Activated naive CD8-positive, alpha-beta T cell treated with anti-CD3 and anti-CD28 coated beads, Interleukin-2, amount 50 U/mL, for 24 hours (primary cell): ENCODE measurements at regions not wholly inside any gene's neighbourhood (a gene's known extent, or its start where the extent isn't known, plus 50 kb on each side); places are given as distances from the start of the nearest gene placed in this dataset.

Source experiments
- ATAC-seq: fragments of 150-1000 bp; cut with Tn5 transposase; one replicate; pipeline ENCODE4 v1.10.0; 2021
- DNase-seq: peaks from one replicate; pipeline ENCODE4 v3.0.0; 2021
- H3K27ac Mint-ChIP-seq: one replicate; pipeline ENCODE4 v1.8.0; 2021; ENCODE audit warnings: mild to moderate bottlenecking, mixed read lengths
- H3K27me3 Mint-ChIP-seq: one replicate; pipeline ENCODE4 v1.8.0; 2021; ENCODE audit warnings: mixed read lengths
- H3K36me3 Mint-ChIP-seq: one replicate; pipeline ENCODE4 v1.8.0; 2021; ENCODE audit warnings: low read depth, mixed read lengths
- H3K4me1 Mint-ChIP-seq: one replicate; pipeline ENCODE4 v1.8.0; 2021; ENCODE audit warnings: mixed read lengths
- H3K4me3 Mint-ChIP-seq: one replicate; pipeline ENCODE4 v1.8.0; 2021; ENCODE audit warnings: mild to moderate bottlenecking, moderate library complexity, mixed read lengths
- H3K9me3 Mint-ChIP-seq: one replicate; pipeline ENCODE4 v1.8.0; 2021; ENCODE audit warnings: mixed read lengths

DNA sequence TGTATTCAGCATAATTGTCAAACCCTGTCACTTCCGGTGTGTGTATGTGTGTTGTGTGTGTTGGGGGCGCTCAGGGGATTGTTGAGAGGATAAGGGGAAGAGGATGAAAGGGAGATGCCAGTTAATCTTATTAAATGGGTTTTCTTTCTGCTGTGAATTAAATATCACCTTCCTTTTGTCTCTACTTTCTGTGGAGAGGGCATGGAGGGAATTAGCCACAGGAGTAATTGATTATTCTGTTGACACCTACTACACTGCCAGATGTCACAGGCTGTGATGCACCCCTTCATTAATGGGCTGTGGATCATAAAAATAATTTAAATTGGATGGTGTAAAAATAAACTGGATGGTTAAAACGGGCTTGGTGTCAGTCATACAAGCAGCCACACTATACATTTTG is 311.9 kb downstream of the MDFIC start:
- Mint-ChIP-seq H3K27me3 (peaks cover 2% of the 10 kb centered on the region), H3K36me3 (no peaks in the 10 kb centered on the region), H3K4me1 (peaks cover 22% of the 10 kb centered on the region), H3K9me3 (peaks cover 9% of the 10 kb centered on the region), H3K4me3 (no peak overlapping the region), H3K27ac (no peak overlapping the region)
- ATAC-seq: no peak
- no peak for DNase-seq

DNA sequence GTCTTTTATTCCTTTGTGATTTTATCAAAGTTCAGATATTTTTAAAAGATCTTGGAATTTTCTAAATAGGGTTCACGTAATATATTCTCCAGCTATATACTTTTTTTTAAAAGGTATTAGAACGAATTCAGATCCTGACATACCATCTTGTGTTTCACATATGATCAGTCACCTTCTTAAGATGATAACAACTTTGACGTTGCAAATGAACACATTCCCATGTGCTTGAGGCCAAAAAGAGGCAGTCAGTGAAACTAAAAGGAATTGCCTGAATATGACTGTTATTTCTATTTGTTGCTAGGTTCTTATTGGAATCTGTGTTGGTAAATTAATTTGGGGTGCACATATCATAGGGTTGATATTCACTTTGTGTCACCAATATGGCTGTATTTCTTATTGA is 310.1 kb downstream of the MDFIC start:
- no peaks in the 10 kb centered on the region for H3K36me3 Mint-ChIP-seq
- no peak overlapping the region for H3K27ac Mint-ChIP-seq
- no peak for ATAC-seq
- H3K4me1 Mint-ChIP-seq: peaks cover 23% of the 10 kb centered on the region
- no peak overlapping the region for H3K4me3 Mint-ChIP-seq
- H3K9me3 Mint-ChIP-seq: peaks cover 9% of the 10 kb centered on the region
- H3K27me3 Mint-ChIP-seq: peaks cover 2% of the 10 kb centered on the region
- no peak for DNase-seq

DNA sequence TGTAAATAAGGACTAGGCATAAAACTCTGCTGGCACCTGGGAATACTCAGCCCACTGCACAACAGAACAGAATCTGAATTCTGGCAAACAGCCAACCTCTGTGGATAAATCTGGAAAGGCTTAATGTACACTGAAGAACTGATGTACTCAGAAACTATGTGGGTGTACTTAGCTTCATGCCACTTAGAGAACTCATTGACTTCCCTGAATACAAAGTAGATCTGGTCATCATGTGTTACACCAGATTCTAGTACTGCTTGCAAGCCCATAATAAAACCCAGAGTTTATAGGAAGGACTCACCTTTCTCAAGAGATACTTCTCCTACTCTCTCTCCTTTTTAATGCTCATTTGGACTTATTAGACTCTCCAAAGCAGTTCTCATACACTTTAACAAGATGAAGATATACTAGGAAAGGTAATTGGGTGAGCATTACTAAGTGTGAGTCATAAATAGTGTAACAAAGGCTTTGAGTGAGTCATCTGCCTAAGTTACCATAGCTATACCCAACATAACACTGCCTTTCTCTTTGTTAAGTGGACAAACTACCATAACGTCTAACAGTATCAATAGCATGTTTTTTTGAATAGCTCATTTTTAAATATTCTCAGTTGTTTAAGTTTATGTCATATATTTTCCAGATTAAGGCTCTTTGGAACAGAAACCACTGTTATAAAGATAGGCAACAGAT is 309.1 kb downstream of the MDFIC start:
- peaks cover 9% of the 10 kb centered on the region for H3K9me3 Mint-ChIP-seq
- ATAC-seq: peak; percentile 97
- no peak overlapping the region for H3K4me3 Mint-ChIP-seq
- peaks cover 2% of the 10 kb centered on the region for H3K27me3 Mint-ChIP-seq
- no peak for DNase-seq
- H3K36me3 Mint-ChIP-seq: no peaks in the 10 kb centered on the region
- peaks cover 23% of the 10 kb centered on the region for H3K4me1 Mint-ChIP-seq
- H3K27ac Mint-ChIP-seq: peak overlapping the region; percentile 50

DNA sequence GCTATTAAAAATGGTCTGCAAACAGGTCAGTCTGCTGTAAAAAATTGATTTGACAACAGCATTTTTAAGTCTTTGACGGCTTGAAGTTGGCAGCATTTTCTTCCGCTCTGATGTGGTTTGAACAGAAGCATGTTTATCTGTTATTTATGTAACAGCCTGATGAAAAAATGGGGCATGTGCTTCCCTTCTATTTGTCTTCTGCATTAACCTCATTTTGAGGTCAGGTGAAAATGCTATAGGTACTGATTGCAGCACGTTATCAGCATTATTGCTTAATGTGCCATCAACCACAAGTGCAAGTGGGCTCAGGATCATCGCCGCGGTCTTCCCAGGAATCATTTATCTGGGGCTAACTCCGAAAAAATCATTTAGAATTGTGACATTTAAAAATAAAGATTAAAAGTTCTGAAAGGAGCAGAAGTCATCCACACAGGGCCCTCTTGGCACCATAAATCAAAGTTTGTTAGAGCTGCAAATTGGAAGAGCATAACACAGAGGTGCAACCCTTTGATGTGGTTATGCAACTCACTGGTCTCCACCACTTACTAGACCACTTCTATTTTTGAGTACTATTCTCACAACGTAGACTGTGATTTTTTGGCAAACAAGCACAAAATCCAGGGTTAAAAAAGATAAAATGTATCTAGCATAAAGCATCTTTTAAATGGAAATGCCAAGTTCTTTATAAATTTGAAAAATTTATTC is 307.7 kb downstream of the MDFIC start:
- Mint-ChIP-seq H3K36me3 (no peaks in the 10 kb centered on the region), H3K27me3 (peaks cover 3% of the 10 kb centered on the region), H3K9me3 (no peaks in the 10 kb centered on the region), H3K4me3 (no peak overlapping the region), H3K27ac (no peak overlapping the region), H3K4me1 (peaks cover 23% of the 10 kb centered on the region)
- ATAC-seq (no peak), DNase-seq (no peak)

DNA sequence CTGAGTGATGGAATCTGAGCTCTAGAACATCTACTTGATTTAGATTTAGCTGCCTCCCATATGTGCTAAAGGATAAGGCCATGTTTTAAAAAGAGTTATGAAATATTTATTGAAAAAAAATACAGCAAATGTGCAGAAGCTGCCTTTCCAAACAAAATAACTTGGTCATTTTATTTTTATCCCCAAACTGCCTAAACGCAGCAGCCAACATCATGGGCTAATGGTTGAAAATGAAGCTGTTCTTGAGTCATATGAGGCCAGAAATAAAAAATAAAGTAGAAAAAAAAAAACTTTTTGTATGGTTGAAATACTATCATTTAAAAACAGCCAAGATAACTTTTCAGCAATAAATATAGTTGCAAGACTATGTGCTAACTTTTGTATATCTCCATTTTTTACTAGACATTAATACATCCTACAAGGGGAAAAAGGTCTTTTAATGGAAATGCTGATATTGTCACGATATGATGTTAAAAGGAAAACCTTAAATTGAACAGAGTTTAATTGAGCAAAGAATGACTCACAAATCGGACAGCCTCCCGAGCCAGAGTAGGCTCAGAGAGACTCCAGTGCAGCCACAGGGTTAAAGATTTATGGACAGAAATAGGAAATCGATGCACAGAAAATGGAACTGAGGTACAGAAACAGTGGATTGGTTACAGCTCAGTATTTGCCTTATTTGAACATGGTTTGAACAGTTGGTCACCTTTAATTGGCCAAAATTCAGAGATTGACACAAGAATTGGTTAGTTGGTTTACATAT is 305.8 kb downstream of the MDFIC start:
- H3K27ac Mint-ChIP-seq: no peak overlapping the region

DNA sequence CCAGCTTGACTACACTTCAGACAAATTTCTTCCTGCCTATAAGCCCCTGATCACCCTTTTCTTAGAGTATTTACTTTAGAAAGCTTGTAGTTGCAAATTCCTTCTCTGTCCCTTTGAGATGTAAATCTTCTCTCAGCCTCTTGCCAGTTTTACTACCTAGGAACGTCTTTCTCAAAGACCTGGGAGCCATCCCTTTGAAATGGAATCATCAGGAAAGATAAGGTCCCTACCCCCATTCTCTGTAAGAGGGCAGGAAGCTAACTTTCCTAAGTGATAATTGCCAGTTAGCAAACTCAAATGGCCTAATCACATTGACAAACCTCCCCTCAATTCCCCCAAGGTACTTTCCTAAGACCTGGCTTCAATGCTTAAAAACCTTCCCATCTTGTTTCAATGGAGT is 304.5 kb downstream of the MDFIC start:
- Mint-ChIP-seq H3K9me3 (no peaks in the 10 kb centered on the region), H3K4me3 (no peak overlapping the region)

More for the DNA sequence above, 305.8 kb downstream of the MDFIC start:
- Mint-ChIP-seq H3K4me1 (peaks cover 23% of the 10 kb centered on the region), H3K27me3 (peaks cover 2% of the 10 kb centered on the region), H3K36me3 (no peaks in the 10 kb centered on the region), H3K4me3 (no peak overlapping the region), H3K9me3 (no peaks in the 10 kb centered on the region)
- DNase-seq: no peak
- ATAC-seq: no peak

DNA sequence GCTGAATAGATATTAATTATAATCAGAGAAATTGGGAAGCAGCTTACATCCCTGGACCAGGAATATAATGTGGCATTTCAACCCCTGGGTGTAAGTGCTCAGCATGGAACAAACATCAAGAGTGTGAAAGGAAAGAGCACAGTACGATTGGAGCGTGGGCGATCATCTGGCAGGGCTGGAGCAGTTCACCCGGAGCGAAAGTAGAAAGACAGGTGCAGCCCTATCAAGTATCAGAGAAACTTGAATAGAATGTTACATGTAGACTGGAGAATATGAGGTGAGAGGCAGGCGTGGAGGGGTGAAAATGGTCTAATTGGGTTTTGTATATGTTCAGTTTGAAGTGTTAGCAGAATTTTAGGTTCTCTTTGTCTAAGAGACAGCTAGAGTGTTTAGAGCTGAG is 303.0 kb downstream of the MDFIC start:
- peaks cover 9% of the 10 kb centered on the region for H3K4me1 Mint-ChIP-seq
- H3K27ac Mint-ChIP-seq: no peak overlapping the region
- H3K27me3 Mint-ChIP-seq: peaks cover 2% of the 10 kb centered on the region
- ATAC-seq: no peak
- H3K4me3 Mint-ChIP-seq: no peak overlapping the region
- no peaks in the 10 kb centered on the region for H3K36me3 Mint-ChIP-seq
- no peak for DNase-seq
- H3K9me3 Mint-ChIP-seq: no peaks in the 10 kb centered on the region

More for the DNA sequence above, 304.5 kb downstream of the MDFIC start:
- Mint-ChIP-seq H3K27ac (no peak overlapping the region), H3K27me3 (peaks cover 2% of the 10 kb centered on the region), H3K4me1 (peaks cover 20% of the 10 kb centered on the region), H3K36me3 (no peaks in the 10 kb centered on the region)
- ATAC-seq: no peak
- DNase-seq: no peak

DNA sequence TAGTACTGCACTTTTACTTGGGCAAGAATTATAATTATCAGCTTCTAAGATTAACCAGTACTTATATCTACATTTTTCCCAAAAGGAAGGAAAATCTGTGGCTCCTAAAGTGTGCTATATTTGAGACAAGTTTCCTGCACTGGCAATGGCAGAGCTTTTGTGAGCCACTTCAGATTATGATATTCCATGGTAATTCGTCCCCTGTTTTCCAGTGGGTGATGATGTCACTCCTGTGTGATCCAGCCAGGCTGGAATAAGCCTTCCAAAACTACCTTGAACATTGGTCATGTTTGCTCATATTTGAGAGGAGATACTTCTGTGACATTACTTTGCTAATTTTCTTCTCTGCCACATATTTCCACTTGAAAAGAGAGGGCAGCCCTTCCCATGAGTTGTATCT is 302.1 kb downstream of the MDFIC start:
- Mint-ChIP-seq H3K27ac (no peak overlapping the region), H3K36me3 (no peaks in the 10 kb centered on the region), H3K9me3 (no peaks in the 10 kb centered on the region), H3K4me3 (no peak overlapping the region), H3K4me1 (peaks cover 3% of the 10 kb centered on the region), H3K27me3 (peaks cover 2% of the 10 kb centered on the region)
- ATAC-seq: no peak
- DNase-seq: no peak

DNA sequence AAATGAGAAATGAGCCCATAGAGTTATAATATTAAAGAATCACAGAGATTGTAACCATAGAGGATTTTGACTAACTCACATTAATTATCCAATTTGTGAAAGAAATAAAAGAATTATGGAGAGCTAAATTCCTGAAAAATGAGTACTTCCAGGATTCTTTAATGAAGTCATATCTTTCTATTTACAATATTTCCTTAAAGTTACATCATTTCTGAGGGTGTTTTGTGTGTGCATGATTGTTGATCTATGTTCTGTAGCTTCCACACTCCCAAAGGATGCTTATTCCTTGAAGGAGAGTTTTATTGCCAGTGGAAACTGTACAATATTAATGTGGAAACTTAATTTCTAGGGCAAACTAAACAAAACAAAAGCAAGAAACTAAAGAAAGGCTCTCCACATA is 299.6 kb downstream of the MDFIC start:
- Mint-ChIP-seq H3K27ac (no peak overlapping the region), H3K36me3 (no peaks in the 10 kb centered on the region), H3K4me3 (no peak overlapping the region), H3K4me1 (no peaks in the 10 kb centered on the region), H3K9me3 (no peaks in the 10 kb centered on the region), H3K27me3 (peaks cover 2% of the 10 kb centered on the region)
- ATAC-seq (no peak), DNase-seq (no peak)

DNA sequence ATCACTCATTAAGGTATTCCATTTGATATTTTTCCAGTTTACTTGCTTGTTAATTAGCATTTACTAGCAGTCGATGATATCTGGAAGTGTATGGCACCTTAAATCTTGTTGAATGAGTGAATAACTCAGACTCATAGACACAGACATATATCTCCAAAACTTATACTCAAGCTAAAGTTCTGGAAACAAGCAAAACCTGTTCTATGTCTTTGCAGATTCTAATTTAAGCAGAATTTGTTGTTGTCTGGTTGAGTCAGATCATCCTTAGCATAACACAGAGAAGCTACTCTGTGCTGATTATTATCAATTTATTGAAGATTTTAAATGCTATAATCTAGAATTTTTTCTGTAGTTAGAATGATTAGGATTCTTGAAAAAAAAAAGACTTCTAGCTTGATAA is 296.2 kb downstream of the MDFIC start:
- H3K4me3 Mint-ChIP-seq: no peak overlapping the region
- no peaks in the 10 kb centered on the region for H3K4me1 Mint-ChIP-seq
- no peaks in the 10 kb centered on the region for H3K27me3 Mint-ChIP-seq
- DNase-seq (no peak), ATAC-seq (no peak)
- no peak overlapping the region for H3K27ac Mint-ChIP-seq
- H3K9me3 Mint-ChIP-seq: no peaks in the 10 kb centered on the region
- H3K36me3 Mint-ChIP-seq: no peaks in the 10 kb centered on the region

DNA sequence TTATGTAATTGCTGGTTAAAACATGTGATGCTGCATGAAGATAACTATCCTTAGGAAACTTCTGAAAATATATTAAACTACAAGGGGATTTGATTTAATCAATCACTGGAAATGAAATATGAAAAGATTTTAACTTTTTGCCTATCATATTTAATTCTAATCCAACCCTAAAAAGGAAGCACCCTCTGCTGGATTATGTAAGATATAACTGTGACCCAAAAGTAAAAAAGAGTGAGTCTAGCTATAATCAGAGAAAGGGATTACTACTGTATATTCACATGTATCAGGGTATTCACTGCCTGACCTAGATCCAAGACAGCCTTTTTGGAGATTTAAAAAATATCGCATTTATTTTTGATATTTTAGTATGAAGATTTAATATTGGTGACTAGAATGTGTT is 295.5 kb downstream of the MDFIC start:
- no peaks in the 10 kb centered on the region for H3K9me3 Mint-ChIP-seq
- no peak for DNase-seq
- no peaks in the 10 kb centered on the region for H3K27me3 Mint-ChIP-seq
- no peak for ATAC-seq
- H3K4me1 Mint-ChIP-seq: no peaks in the 10 kb centered on the region
- H3K4me3 Mint-ChIP-seq: no peak overlapping the region
- H3K27ac Mint-ChIP-seq: no peak overlapping the region
- H3K36me3 Mint-ChIP-seq: no peaks in the 10 kb centered on the region

DNA sequence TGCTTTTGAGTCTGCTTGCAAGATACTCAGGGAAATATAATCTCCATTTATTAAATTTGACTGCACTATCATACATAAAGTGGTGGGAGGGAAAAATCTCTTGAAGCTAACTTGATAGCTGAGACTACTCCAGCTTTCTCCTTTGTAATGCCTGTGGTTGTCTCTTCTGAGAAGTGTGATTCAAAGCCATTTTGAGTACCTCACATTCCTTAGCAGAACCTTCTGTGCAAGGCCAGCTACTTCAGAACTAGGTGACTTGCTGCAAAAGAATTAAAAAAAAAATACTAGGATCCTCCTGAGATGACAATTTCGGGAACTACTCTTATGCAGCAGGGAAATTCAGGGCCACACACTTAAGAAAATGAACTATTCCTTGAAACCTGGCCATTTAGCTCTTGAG is 294.8 kb downstream of the MDFIC start:
- DNase-seq (no peak), ATAC-seq (no peak)
- no peaks in the 10 kb centered on the region for H3K4me1 Mint-ChIP-seq
- no peak overlapping the region for H3K4me3 Mint-ChIP-seq
- no peaks in the 10 kb centered on the region for H3K27me3 Mint-ChIP-seq
- no peaks in the 10 kb centered on the region for H3K36me3 Mint-ChIP-seq
- no peaks in the 10 kb centered on the region for H3K9me3 Mint-ChIP-seq
- no peak overlapping the region for H3K27ac Mint-ChIP-seq

DNA sequence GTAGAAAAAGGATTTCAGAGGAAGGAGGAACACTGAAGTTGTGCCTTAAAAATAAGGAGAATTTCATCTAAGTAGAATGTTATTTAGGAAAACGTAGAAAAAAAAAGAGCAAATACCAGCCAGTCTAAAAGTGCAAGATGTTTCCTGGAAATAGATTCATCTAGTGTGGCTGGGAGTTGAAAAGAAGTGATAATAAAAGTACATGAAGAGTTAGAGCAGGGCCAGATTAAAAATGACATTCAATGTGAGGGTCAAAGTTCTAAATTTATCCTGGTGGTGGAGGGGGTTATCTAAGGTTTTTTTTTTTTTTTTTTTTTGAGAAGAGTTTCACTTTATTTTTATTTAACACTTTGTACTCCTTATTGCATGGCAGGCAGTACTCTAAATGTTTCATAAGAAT is 289.3 kb downstream of the MDFIC start:
- DNase-seq (no peak), ATAC-seq (no peak)
- H3K27ac Mint-ChIP-seq: no peak overlapping the region
- peaks cover 9% of the 10 kb centered on the region for H3K9me3 Mint-ChIP-seq
- peaks cover 4% of the 10 kb centered on the region for H3K36me3 Mint-ChIP-seq
- no peaks in the 10 kb centered on the region for H3K27me3 Mint-ChIP-seq
- no peak overlapping the region for H3K4me3 Mint-ChIP-seq
- H3K4me1 Mint-ChIP-seq: peaks cover 4% of the 10 kb centered on the region

DNA sequence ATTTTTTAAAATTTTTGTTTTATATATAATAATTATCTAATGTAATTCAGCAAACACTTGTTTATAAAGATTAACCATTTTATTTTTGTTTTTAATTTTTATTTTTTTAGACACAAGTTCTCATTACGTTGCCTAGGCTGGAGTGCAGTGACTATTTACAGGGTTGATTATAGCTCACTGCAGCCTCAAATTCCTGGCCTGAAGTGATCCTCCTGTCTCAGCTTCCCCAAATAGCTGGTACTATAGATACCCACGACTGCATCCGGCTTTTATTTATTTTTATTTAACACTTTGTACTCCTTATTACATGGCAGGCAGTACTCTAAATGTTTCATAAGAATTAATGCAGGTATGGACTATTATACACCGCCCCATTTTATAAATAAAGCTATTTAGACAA is 288.7 kb downstream of the MDFIC start:
- Mint-ChIP-seq H3K27me3 (no peaks in the 10 kb centered on the region), H3K4me1 (peaks cover 4% of the 10 kb centered on the region), H3K9me3 (peaks cover 13% of the 10 kb centered on the region), H3K4me3 (no peak overlapping the region), H3K27ac (no peak overlapping the region), H3K36me3 (peaks cover 4% of the 10 kb centered on the region)
- DNase-seq (no peak), ATAC-seq (no peak)
